Breast epithelium (tissue), 3 donors: ENCODE measurements at regions not wholly inside any gene's neighbourhood (a gene's known extent, or its start where the extent isn't known, plus 50 kb on each side); places are given as distances from the start of the nearest gene placed in this dataset.

Source experiments
- CTCF ChIP-seq, 3 donors: fragments of 450-650 bp; IDR thresholded peaks; one replicate each; pipeline ENCODE4 v1.5.1; 2016 to 2017; ENCODE audit warnings: antibody characterized with exemption in 3 of 3, mild to moderate bottlenecking in 3 of 3, moderate library complexity in 3 of 3
- POLR2A ChIP-seq: fragments of 450-650 bp; IDR thresholded peaks from one replicate; pipeline ENCODE4 v1.6.1; 2016; ENCODE audit warnings: antibody characterized with exemption, mild to moderate bottlenecking, moderate library complexity

- TF ChIP-seq POLR2A (no peak), CTCF (IDR thresholded peaks at IDR 0.05) (no peak)
These were observed 800.7 kb upstream of the ALCAM start for GRCh38 chr3:104566054-104566453.
